ENCODE measurements at regions not wholly inside any gene's neighbourhood (a gene's known extent, or its start where the extent isn't known, plus 50 kb on each side); places are given as distances from the start of the nearest gene placed in this dataset.
A peak's percentile ranks its signal among the peaks of the same experiment; 100 is the strongest.

- TF ChIP-seq TCF15 (CRISPR knock-in tag; IDR thresholded peaks at IDR 0.05) (no peak), ZNF444 (CRISPR knock-in tag; IDR thresholded peaks at IDR 0.05) (no peak), HNRNPUL1 (IDR thresholded peaks at IDR 0.05; ENCODE audit: low read length) (no peak), ZFX (CRISPR knock-in tag; IDR thresholded peaks at IDR 0.05) (no peak), CREB5 (CRISPR knock-in tag; IDR thresholded peaks at IDR 0.05) (no peak), ZNF512 (tag; IDR thresholded peaks at IDR 0.05) (no peak), ETS2 (tag; IDR thresholded peaks at IDR 0.05; ENCODE audit: borderline replicate concordance, poor library complexity, severe bottlenecking) (no peak)
Measured at GRCh38 chr4:184900184-184900583, 74.4 kb upstream of the ACSL1 start (continued).

- H3K4me1 ChIP-seq (replicated peaks in 1 of 2; ENCODE audit: control insufficient read depth in 2 of 2, insufficient read depth in 2 of 2, low read length in 2 of 2) = no peaks in the 10 kb centered on the region; a peak in 1 of 5 replicates
- H2AFZ ChIP-seq (ENCODE audit: low read depth, low read length) = no peak overlapping the region
- H4K20me1 ChIP-seq (replicated peaks; ENCODE audit: control insufficient read depth, insufficient read depth, low read length) = no peaks in the 10 kb centered on the region
- DNase-seq (ENCODE audit: extremely low read depth in 1 of 4, low spot score in 3 of 4) (no peak), FAIRE-seq (no peak), ATAC-seq (no peak)
- BruUV-seq (replicated peaks) = no TSS peak
- no peak overlapping the region for H3K4me3 ChIP-seq
- in situ Hi-C loops (cut with MboI) = no loop called here
- no peaks in the 10 kb centered on the region for H3K9me1 ChIP-seq (ENCODE audit: control insufficient read depth, insufficient read depth, low read length)
- no peaks in the 10 kb centered on the region for H3K79me2 ChIP-seq (ENCODE audit: control insufficient read depth, insufficient read depth, low read length)
- no peak overlapping the region for H3K4me2 ChIP-seq (ENCODE audit: insufficient read depth, low read length)
- POLR2A ChIA-PET = no interaction called here
- TF ChIP-seq TEAD2 (tag; IDR thresholded peaks at IDR 0.05) (no peak), NR2C1 (IDR thresholded peaks at IDR 0.05) (no peak), NR2C1 (tag; IDR thresholded peaks at IDR 0.05) (peak; percentile 39; the same call in 1 of the 2 replicates)
- CTCF ChIA-PET (ENCODE audit: low intra/inter-chr PET ratio) = no interaction called here
- no peaks in the 10 kb centered on the region for H3K9me3 ChIP-seq (replicated peaks; ENCODE audit: control insufficient read depth, insufficient read depth, low read depth, low read length)
- 15% methylated on average over 2 of the region's 2 CpGs for WGBS (ENCODE audit: insufficient coverage, low coverage, missing lambda C conversion rate)
- intact Hi-C loops (cut with micrococcal nuclease) = loop anchor here (10.0 kb wide), 1 partner anchor 78 kb away; the partner anchor contains the start of gene ACSL1
- peaks cover 3 to 34% of the 10 kb centered on the region in 2 experiments for H3K27me3 ChIP-seq (ENCODE audit: control insufficient read depth in 2 of 2, insufficient read depth in 2 of 2, low read length in 2 of 2)
- no peak overlapping the region for H3K9ac ChIP-seq (ENCODE audit: insufficient read depth in 1 of 2, low read depth in 2 of 2, low read length in 2 of 2)
- no peaks in the 10 kb centered on the region for H3K36me3 ChIP-seq (ENCODE audit: control insufficient read depth, insufficient read depth, low read length)
- H3K27ac ChIP-seq (ENCODE audit: extremely low read depth, low read depth, low read length) = no peak overlapping the region
Measured at GRCh38 chr4:184902550-184902949, 76.8 kb upstream of the ACSL1 start.

All from K562 (cell line).